GM23338 (cell line): ENCODE measurements at regions not wholly inside any gene's neighbourhood (a gene's known extent, or its start where the extent isn't known, plus 50 kb on each side); places are given as distances from the start of the nearest gene placed in this dataset.

Experiments
- CREB1 ChIP-seq: fragments of 250-450 bp; sonication (Bioruptor Pico); IDR thresholded peaks from 2 replicates; pipeline ENCODE4 v1.5.0; 2020; ENCODE audit warnings: low read depth, mild to moderate bottlenecking, moderate library complexity
- EZH2 ChIP-seq: fragments of 200-600 bp; sonication (generic); IDR thresholded peaks from one replicate; pipeline ENCODE4 v1.8.0; 2017; ENCODE audit warnings: antibody characterized with exemption, mild to moderate bottlenecking, low read depth; ENCODE audit not compliant: unreplicated experiment
- TF ChIP-seq, protein P1 (sequence below), 2 experiments: fragments of 200-600 bp in 1 of 2; sonication (generic) in 1 of 2; conservative IDR thresholded peaks; 2 replicates each; pipeline versions ENCODE4 v1.5.1 to v1.6.1; 2016 to 2017; ENCODE audit warnings: antibody characterized with exemption in 2 of 2, low read depth in 2 of 2, mild to moderate bottlenecking in 2 of 2, moderate library complexity in 1 of 2

DNA sequence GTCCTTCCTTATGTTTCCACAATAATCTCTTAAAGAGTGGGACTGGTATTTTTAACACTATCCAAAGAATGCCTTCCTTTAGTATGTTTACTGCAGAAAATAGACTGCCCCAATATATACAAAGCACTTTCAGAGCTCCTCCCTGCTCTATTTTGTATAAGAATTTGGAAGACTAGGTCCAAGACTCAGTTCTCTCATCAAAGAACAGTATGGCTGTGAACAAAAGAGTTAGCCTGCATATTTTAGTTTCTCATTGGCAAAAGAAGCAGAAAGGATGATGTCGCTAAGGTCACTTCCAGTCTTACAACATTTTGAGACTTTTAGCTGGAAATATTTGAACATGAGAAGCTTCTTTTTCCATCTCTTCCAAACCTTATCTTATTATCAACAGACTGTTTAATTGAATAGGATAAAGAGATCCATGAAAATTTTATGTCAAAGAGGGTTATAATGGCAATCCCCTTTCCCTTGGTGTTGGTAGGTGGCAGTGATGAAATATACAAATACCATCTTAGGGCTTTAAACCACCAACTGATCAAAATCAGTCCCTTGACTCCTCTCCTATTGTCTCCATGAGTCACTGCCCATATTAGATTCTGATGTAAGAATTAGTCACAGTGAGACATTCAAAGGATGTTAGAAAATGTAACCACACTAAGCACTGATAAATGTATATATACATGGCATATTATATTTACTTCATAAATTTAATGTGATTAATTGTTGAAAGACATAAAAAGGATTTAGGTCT, 266.9 kb upstream of the DSEL start:
- TF ChIP-seq, protein P1, sequence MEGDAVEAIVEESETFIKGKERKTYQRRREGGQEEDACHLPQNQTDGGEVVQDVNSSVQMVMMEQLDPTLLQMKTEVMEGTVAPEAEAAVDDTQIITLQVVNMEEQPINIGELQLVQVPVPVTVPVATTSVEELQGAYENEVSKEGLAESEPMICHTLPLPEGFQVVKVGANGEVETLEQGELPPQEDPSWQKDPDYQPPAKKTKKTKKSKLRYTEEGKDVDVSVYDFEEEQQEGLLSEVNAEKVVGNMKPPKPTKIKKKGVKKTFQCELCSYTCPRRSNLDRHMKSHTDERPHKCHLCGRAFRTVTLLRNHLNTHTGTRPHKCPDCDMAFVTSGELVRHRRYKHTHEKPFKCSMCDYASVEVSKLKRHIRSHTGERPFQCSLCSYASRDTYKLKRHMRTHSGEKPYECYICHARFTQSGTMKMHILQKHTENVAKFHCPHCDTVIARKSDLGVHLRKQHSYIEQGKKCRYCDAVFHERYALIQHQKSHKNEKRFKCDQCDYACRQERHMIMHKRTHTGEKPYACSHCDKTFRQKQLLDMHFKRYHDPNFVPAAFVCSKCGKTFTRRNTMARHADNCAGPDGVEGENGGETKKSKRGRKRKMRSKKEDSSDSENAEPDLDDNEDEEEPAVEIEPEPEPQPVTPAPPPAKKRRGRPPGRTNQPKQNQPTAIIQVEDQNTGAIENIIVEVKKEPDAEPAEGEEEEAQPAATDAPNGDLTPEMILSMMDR (conservative IDR thresholded peaks at IDR 0.05; ENCODE audit: low read depth in 2 of 2): no peak
- TF ChIP-seq EZH2: no peak
- no peak for TF ChIP-seq CREB1
